ENCODE measurements at regions not wholly inside any gene's neighbourhood (a gene's known extent, or its start where the extent isn't known, plus 50 kb on each side); places are given as distances from the start of the nearest gene placed in this dataset.
"Not testable (repeated sequence)": the region's sequence is repeated elsewhere in the genome, so short reads cannot be mapped to it uniquely, and the experiment has no call there.

- DNase-seq (ENCODE audit: low read depth, low spot score), result not testable (repeated sequence)
Measured at GRCh38 chr5:166926806-166927475, 1364.5 kb upstream of the WWC1 start.

- DNase-seq (ENCODE audit: low read depth, low spot score), result no peak
Measured at GRCh38 chr5:166936351-166936750, 1355.1 kb upstream of the WWC1 start.

GRCh38 chr5:166938071-166938470 is 1353.4 kb upstream of the WWC1 start:
- DNase-seq (ENCODE audit: low read depth, low spot score), result no peak

GRCh38 chr5:166942948-166943347 is 1348.5 kb upstream of the WWC1 start:
- no peak for DNase-seq (ENCODE audit: low read depth, low spot score)

GRCh38 chr5:166947045-166947444 is 1344.4 kb upstream of the WWC1 start:
- DNase-seq (ENCODE audit: low read depth, low spot score), result no peak

GRCh38 chr5:166948679-166949078 is 1342.8 kb upstream of the WWC1 start:
- DNase-seq (ENCODE audit: low read depth, low spot score), result no peak

GRCh38 chr5:166952048-166952447 is 1339.4 kb upstream of the WWC1 start:
- no peak for DNase-seq (ENCODE audit: low read depth, low spot score)

- no peak for DNase-seq (ENCODE audit: low read depth, low spot score)
Measured at GRCh38 chr5:166957782-166958181, 1333.7 kb upstream of the WWC1 start.

- no peak for DNase-seq (ENCODE audit: low read depth, low spot score)
Measured at GRCh38 chr5:166959766-166960165, 1331.7 kb upstream of the WWC1 start.

GRCh38 chr5:166961028-166961427 is 1330.4 kb upstream of the WWC1 start:
- no peak for DNase-seq (ENCODE audit: low read depth, low spot score)

GRCh38 chr5:166961913-166962312 is 1329.5 kb upstream of the WWC1 start:
- no peak for DNase-seq (ENCODE audit: low read depth, low spot score)

GRCh38 chr5:166962461-166962860 is 1329.0 kb upstream of the WWC1 start:
- no peak for DNase-seq (ENCODE audit: low read depth, low spot score)

GRCh38 chr5:166963596-166963995 is 1327.8 kb upstream of the WWC1 start:
- no peak for DNase-seq (ENCODE audit: low read depth, low spot score)

GRCh38 chr5:166977911-166978422 is 1313.5 kb upstream of the WWC1 start:
- DNase-seq (ENCODE audit: low read depth, low spot score), result no peak

- DNase-seq (ENCODE audit: low read depth, low spot score), result no peak
Measured at GRCh38 chr5:166979307-166979895, 1312.0 kb upstream of the WWC1 start.

- no peak for DNase-seq (ENCODE audit: low read depth, low spot score)
Measured at GRCh38 chr5:166980666-166981065, 1310.8 kb upstream of the WWC1 start.

GRCh38 chr5:166982226-166982625 is 1309.2 kb upstream of the WWC1 start:
- DNase-seq (ENCODE audit: low read depth, low spot score), result no peak

- DNase-seq (ENCODE audit: low read depth, low spot score), result no peak
Measured at GRCh38 chr5:166991601-166992000, 1299.8 kb upstream of the WWC1 start.

- DNase-seq (ENCODE audit: low read depth, low spot score), result no peak
Measured at GRCh38 chr5:166992108-166992507, 1299.3 kb upstream of the WWC1 start.

GRCh38 chr5:166992874-166993722 is 1298.3 kb upstream of the WWC1 start:
- DNase-seq (ENCODE audit: low read depth, low spot score), result no peak

- DNase-seq (ENCODE audit: low read depth, low spot score), result no peak
Measured at GRCh38 chr5:166994226-166994625, 1297.2 kb upstream of the WWC1 start.

GRCh38 chr5:167001246-167001645 is 1290.2 kb upstream of the WWC1 start:
- no peak for DNase-seq (ENCODE audit: low read depth, low spot score)

Measured in brain pericyte (primary cell).